Effector memory CD8-positive, alpha-beta T cell (primary cell): ENCODE measurements at regions not wholly inside any gene's neighbourhood (a gene's known extent, or its start where the extent isn't known, plus 50 kb on each side); places are given as distances from the start of the nearest gene placed in this dataset.

Experiments used
- ATAC-seq: fragments of 150-1000 bp; cut with Tn5 transposase; replicated peaks from 2 replicates; pipeline ENCODE4 v1.10.0; 2021; ENCODE audit warnings: mild to moderate bottlenecking, moderate library complexity
- DNase-seq, 3 experiments: peaks; one replicate each; pipeline ENCODE4 v3.0.0; 2021
- H3K27ac Mint-ChIP-seq, 2 donors: one replicate each; pipeline ENCODE4 v1.8.0; 2022; ENCODE audit warnings: mild to moderate bottlenecking in 2 of 2, mixed read lengths in 2 of 2, moderate library complexity in 2 of 2
- H3K27me3 Mint-ChIP-seq, 2 donors: one replicate each; pipeline ENCODE4 v1.8.0; 2022; ENCODE audit warnings: mixed read lengths in 2 of 2
- H3K36me3 Mint-ChIP-seq: one replicate; pipeline ENCODE4 v1.8.0; 2022; ENCODE audit warnings: mild to moderate bottlenecking, moderate library complexity, mixed read lengths; ENCODE audit not compliant: insufficient read depth
- H3K4me1 Mint-ChIP-seq, 2 donors: one replicate each; pipeline ENCODE4 v1.8.0; 2022; ENCODE audit warnings: low read depth in 2 of 2, mixed read lengths in 2 of 2
- H3K4me3 Mint-ChIP-seq, 2 donors: one replicate each; pipeline ENCODE4 v1.8.0; 2022; ENCODE audit warnings: mild to moderate bottlenecking in 2 of 2, mixed read lengths in 2 of 2, moderate library complexity in 2 of 2
- H3K9me3 Mint-ChIP-seq, 2 donors: one replicate each; pipeline ENCODE4 v1.8.0; 2022; ENCODE audit warnings: mixed read lengths in 2 of 2

- peaks cover 0 to 3% of the 10 kb centered on the region in 2 donors for H3K4me1 Mint-ChIP-seq
- ATAC-seq = no peak
- no peak for DNase-seq
- no peaks in the 10 kb centered on the region for H3K36me3 Mint-ChIP-seq
- no peaks in the 10 kb centered on the region for H3K9me3 Mint-ChIP-seq
- H3K27me3 Mint-ChIP-seq = no peaks in the 10 kb centered on the region
- no peak overlapping the region for H3K27ac Mint-ChIP-seq
- no peak overlapping the region for H3K4me3 Mint-ChIP-seq
Observed at GRCh38 chr17:63311416-63311937, 134.6 kb downstream of the CYB561 start.

GRCh38 chr17:63314761-63315160 lies 131.3 kb downstream of the CYB561 start:
- Mint-ChIP-seq H3K4me1 (no peaks in the 10 kb centered on the region), H3K36me3 (peaks cover 7% of the 10 kb centered on the region), H3K9me3 (no peaks in the 10 kb centered on the region), H3K27ac (no peak overlapping the region), H3K27me3 (no peaks in the 10 kb centered on the region), H3K4me3 (no peak overlapping the region)
- ATAC-seq (no peak), DNase-seq (no peak)

- Mint-ChIP-seq H3K36me3 (peaks cover 14% of the 10 kb centered on the region), H3K9me3 (no peaks in the 10 kb centered on the region), H3K27me3 (no peaks in the 10 kb centered on the region), H3K27ac (no peak overlapping the region), H3K4me1 (no peaks in the 10 kb centered on the region), H3K4me3 (no peak overlapping the region)
- ATAC-seq = no peak
- no peak for DNase-seq
Observed at GRCh38 chr17:63316100-63316499, 130.0 kb downstream of the CYB561 start.

GRCh38 chr17:63317166-63317840 lies 128.8 kb downstream of the CYB561 start:
- Mint-ChIP-seq H3K27ac (no peak overlapping the region), H3K27me3 (no peaks in the 10 kb centered on the region), H3K9me3 (no peaks in the 10 kb centered on the region), H3K4me1 (no peaks in the 10 kb centered on the region), H3K4me3 (no peak overlapping the region), H3K36me3 (peaks cover 21% of the 10 kb centered on the region)
- DNase-seq = no peak
- ATAC-seq = no peak

- no peak for ATAC-seq
- Mint-ChIP-seq H3K27ac (no peak overlapping the region), H3K9me3 (no peaks in the 10 kb centered on the region), H3K27me3 (no peaks in the 10 kb centered on the region), H3K4me3 (no peak overlapping the region), H3K4me1 (no peaks in the 10 kb centered on the region), H3K36me3 (peaks cover 12% of the 10 kb centered on the region)
- no peak for DNase-seq
Observed at GRCh38 chr17:63325808-63326207, 120.3 kb downstream of the CYB561 start.

GRCh38 chr17:63329876-63330275 lies 116.2 kb downstream of the CYB561 start:
- no peak for DNase-seq
- Mint-ChIP-seq H3K36me3 (peaks cover 3% of the 10 kb centered on the region), H3K27ac (no peak overlapping the region), H3K27me3 (no peaks in the 10 kb centered on the region), H3K4me1 (no peaks in the 10 kb centered on the region), H3K4me3 (no peak overlapping the region), H3K9me3 (no peaks in the 10 kb centered on the region)
- no peak for ATAC-seq

- DNase-seq (no peak), ATAC-seq (no peak)
- Mint-ChIP-seq H3K9me3 (no peaks in the 10 kb centered on the region), H3K4me3 (no peak overlapping the region), H3K4me1 (no peaks in the 10 kb centered on the region), H3K27me3 (no peaks in the 10 kb centered on the region), H3K36me3 (peaks cover 3% of the 10 kb centered on the region), H3K27ac (no peak overlapping the region)
Observed at GRCh38 chr17:63331301-63332061, 114.6 kb downstream of the CYB561 start.

- H3K27me3 Mint-ChIP-seq = no peaks in the 10 kb centered on the region
- no peaks in the 10 kb centered on the region for H3K9me3 Mint-ChIP-seq
- peaks cover 3% of the 10 kb centered on the region for H3K36me3 Mint-ChIP-seq
- no peaks in the 10 kb centered on the region for H3K4me1 Mint-ChIP-seq
- no peak overlapping the region for H3K4me3 Mint-ChIP-seq
- DNase-seq (no peak), ATAC-seq (no peak)
- no peak overlapping the region for H3K27ac Mint-ChIP-seq
Observed at GRCh38 chr17:63332286-63332685, 113.8 kb downstream of the CYB561 start.

- no peak overlapping the region for H3K4me3 Mint-ChIP-seq
- peaks cover 3% of the 10 kb centered on the region for H3K36me3 Mint-ChIP-seq
- H3K27ac Mint-ChIP-seq = no peak overlapping the region
- no peaks in the 10 kb centered on the region for H3K4me1 Mint-ChIP-seq
- ATAC-seq (no peak), DNase-seq (no peak)
- H3K27me3 Mint-ChIP-seq = no peaks in the 10 kb centered on the region
- H3K9me3 Mint-ChIP-seq = no peaks in the 10 kb centered on the region
Observed at GRCh38 chr17:63333869-63334268, 112.2 kb downstream of the CYB561 start.

GRCh38 chr17:63335831-63336230 lies 110.3 kb downstream of the CYB561 start:
- DNase-seq (no peak), ATAC-seq (no peak)
- Mint-ChIP-seq H3K36me3 (peaks cover 3% of the 10 kb centered on the region), H3K4me1 (no peaks in the 10 kb centered on the region), H3K4me3 (no peak overlapping the region), H3K9me3 (no peaks in the 10 kb centered on the region), H3K27me3 (no peaks in the 10 kb centered on the region), H3K27ac (no peak overlapping the region)

GRCh38 chr17:63337579-63337978 lies 108.5 kb downstream of the CYB561 start:
- Mint-ChIP-seq H3K27ac (no peak overlapping the region), H3K4me1 (no peaks in the 10 kb centered on the region), H3K9me3 (no peaks in the 10 kb centered on the region), H3K27me3 (no peaks in the 10 kb centered on the region), H3K36me3 (peaks cover 7% of the 10 kb centered on the region), H3K4me3 (no peak overlapping the region)
- DNase-seq (no peak), ATAC-seq (no peak)

- H3K4me1 Mint-ChIP-seq = no peaks in the 10 kb centered on the region
- no peak overlapping the region for H3K27ac Mint-ChIP-seq
- no peaks in the 10 kb centered on the region for H3K27me3 Mint-ChIP-seq
- DNase-seq = no peak
- H3K36me3 Mint-ChIP-seq = peaks cover 9% of the 10 kb centered on the region
- no peak overlapping the region for H3K4me3 Mint-ChIP-seq
- no peak for ATAC-seq
- no peaks in the 10 kb centered on the region for H3K9me3 Mint-ChIP-seq
Observed at GRCh38 chr17:63338272-63338671, 107.8 kb downstream of the CYB561 start.

GRCh38 chr17:63341276-63341675 lies 104.8 kb downstream of the CYB561 start:
- no peak for DNase-seq
- no peak for ATAC-seq
- no peak overlapping the region for H3K27ac Mint-ChIP-seq
- H3K36me3 Mint-ChIP-seq = peaks cover 14% of the 10 kb centered on the region
- no peaks in the 10 kb centered on the region for H3K27me3 Mint-ChIP-seq
- no peaks in the 10 kb centered on the region for H3K9me3 Mint-ChIP-seq
- H3K4me1 Mint-ChIP-seq = no peaks in the 10 kb centered on the region
- no peak overlapping the region for H3K4me3 Mint-ChIP-seq

GRCh38 chr17:63344383-63344782 lies 101.7 kb downstream of the CYB561 start:
- ATAC-seq = no peak
- no peak overlapping the region for H3K27ac Mint-ChIP-seq

More at GRCh38 chr17:63344383-63344782, 101.7 kb downstream of the CYB561 start:
- Mint-ChIP-seq H3K36me3 (peaks cover 19% of the 10 kb centered on the region), H3K27me3 (no peaks in the 10 kb centered on the region), H3K9me3 (no peaks in the 10 kb centered on the region), H3K4me1 (no peaks in the 10 kb centered on the region), H3K4me3 (no peak overlapping the region)
- DNase-seq = no peak
